ENCODE measurements at regions not wholly inside any gene's neighbourhood (a gene's known extent, or its start where the extent isn't known, plus 50 kb on each side); places are given as distances from the start of the nearest gene placed in this dataset.

DNA sequence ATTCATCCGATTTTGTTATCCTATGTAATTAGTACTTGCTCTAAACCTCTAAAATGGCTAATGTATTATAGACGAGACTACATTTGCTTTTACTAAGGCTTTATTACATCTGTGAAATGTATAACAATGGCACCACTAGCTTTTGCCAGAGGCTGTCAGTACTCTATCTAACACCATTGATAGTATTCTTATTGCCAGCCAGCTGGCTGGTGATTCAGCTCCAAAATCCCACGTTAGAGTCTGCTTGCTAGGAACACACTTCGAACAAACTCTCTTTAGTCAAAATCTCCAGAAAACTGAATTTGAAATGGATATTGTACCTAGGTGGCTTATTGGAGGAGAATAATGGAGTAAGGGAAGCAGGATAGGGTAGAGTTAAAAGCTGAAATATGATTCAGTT, 839.2 kb downstream of the SLC6A15 start:
- Histone ChIP-seq H3K27me3 (no peaks in the 10 kb centered on the region), H3K36me3 (no peaks in the 10 kb centered on the region), H3K4me1 (no peaks in the 10 kb centered on the region), H3K27ac (no peak overlapping the region), H3K4me3 (no peak overlapping the region), H3K9me3 (no peaks in the 10 kb centered on the region)
- WGBS (ENCODE audit: insufficient coverage, low coverage, low lambda C conversion rate, missing lambda C conversion rate), result 44% methylated on average over 4 of the region's 4 CpGs
- ATAC-seq, result no peak
- TF ChIP-seq, protein P1, sequence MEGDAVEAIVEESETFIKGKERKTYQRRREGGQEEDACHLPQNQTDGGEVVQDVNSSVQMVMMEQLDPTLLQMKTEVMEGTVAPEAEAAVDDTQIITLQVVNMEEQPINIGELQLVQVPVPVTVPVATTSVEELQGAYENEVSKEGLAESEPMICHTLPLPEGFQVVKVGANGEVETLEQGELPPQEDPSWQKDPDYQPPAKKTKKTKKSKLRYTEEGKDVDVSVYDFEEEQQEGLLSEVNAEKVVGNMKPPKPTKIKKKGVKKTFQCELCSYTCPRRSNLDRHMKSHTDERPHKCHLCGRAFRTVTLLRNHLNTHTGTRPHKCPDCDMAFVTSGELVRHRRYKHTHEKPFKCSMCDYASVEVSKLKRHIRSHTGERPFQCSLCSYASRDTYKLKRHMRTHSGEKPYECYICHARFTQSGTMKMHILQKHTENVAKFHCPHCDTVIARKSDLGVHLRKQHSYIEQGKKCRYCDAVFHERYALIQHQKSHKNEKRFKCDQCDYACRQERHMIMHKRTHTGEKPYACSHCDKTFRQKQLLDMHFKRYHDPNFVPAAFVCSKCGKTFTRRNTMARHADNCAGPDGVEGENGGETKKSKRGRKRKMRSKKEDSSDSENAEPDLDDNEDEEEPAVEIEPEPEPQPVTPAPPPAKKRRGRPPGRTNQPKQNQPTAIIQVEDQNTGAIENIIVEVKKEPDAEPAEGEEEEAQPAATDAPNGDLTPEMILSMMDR (IDR thresholded peaks at IDR 0.05), result no peak
- TF ChIP-seq POLR2A (IDR thresholded peaks at IDR 0.05), result no peak
- no peak for DNase-seq
- intact Hi-C loops (cut with DNase I), result no loop called here

DNA sequence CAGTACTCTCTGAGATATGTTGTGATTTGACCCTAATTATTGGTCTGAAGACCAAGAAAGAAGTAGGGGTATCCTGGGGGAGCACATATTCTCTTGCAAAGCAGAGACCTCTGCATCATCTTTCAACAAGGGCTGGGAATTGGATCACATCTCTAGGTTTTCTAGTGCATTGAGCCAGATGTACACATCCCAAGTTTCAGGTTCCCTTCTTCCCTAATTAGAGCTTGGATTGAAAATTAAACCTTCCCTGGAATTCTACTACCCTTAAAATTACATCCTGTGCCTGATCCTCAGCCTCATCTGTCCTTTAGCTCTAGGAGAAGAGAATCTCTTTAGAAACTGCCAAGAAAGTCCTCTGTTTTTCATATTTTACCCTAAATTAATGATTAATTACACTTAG, 839.6 kb downstream of the SLC6A15 start:
- no peaks in the 10 kb centered on the region for H3K9me3 ChIP-seq
- DNase-seq (no peak), ATAC-seq (no peak)
- no peaks in the 10 kb centered on the region for H3K4me1 ChIP-seq
- no peaks in the 10 kb centered on the region for H3K36me3 ChIP-seq
- no peak overlapping the region for H3K27ac ChIP-seq
- TF ChIP-seq POLR2A (IDR thresholded peaks at IDR 0.05), result no peak
- TF ChIP-seq, protein P1 (IDR thresholded peaks at IDR 0.05), result no peak
- no peaks in the 10 kb centered on the region for H3K27me3 ChIP-seq
- intact Hi-C loops (cut with DNase I), result no loop called here
- no peak overlapping the region for H3K4me3 ChIP-seq

DNA sequence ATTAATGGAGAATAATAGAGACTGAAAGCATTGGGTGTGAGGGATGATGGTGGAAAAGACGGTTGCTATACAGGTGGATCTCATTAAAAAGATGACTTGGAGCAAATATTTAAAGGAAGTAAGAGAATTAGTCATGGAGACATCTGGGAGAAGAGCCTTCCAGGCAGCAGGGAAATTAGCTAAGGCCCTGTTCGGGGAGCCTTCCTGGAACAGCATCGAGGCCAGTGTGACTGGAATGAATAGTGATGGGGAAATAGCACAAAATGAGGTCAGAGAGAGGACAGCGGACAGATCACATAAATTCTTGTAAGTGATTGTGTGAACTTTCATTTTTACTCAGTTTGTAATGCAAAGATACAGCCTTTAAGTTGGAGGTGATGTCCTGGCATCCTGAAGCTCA, 842.3 kb downstream of the SLC6A15 start:
- intact Hi-C loops (cut with DNase I), result no loop called here
- no peaks in the 10 kb centered on the region for H3K4me1 ChIP-seq
- H3K36me3 ChIP-seq, result no peaks in the 10 kb centered on the region
- H3K27me3 ChIP-seq, result no peaks in the 10 kb centered on the region
- no peaks in the 10 kb centered on the region for H3K9me3 ChIP-seq
- TF ChIP-seq, protein P1 (IDR thresholded peaks at IDR 0.05), result no peak
- TF ChIP-seq POLR2A (IDR thresholded peaks at IDR 0.05), result no peak
- H3K27ac ChIP-seq, result no peak overlapping the region
- DNase-seq (no peak), ATAC-seq (no peak)
- WGBS (ENCODE audit: insufficient coverage, low coverage, low lambda C conversion rate, missing lambda C conversion rate), result 60% methylated on average over 4 of the region's 4 CpGs
- H3K4me3 ChIP-seq, result no peak overlapping the region

DNA sequence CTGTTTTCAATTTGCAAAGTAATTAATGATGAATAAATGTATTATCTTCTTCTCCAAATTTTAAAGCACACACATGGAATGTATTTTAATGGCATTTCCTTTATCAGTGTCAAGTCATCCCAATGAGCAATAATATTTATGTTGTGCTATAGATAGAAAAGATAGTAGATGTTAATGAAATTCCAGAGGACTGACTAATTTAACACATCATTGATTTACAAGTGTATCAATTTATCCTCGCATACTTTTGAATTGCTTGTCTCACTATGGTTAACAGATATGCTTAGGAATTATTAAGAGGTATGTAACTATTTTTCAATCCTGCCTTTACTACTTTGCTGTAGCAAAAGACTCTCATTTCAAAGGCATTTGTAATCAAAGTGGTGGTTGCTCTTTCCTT, 842.9 kb downstream of the SLC6A15 start:
- 77% methylated on average over 1 of the region's 1 CpG for WGBS (ENCODE audit: insufficient coverage, low coverage, low lambda C conversion rate, missing lambda C conversion rate)
- intact Hi-C loops (cut with DNase I), result no loop called here
- no peaks in the 10 kb centered on the region for H3K4me1 ChIP-seq
- DNase-seq (no peak), ATAC-seq (no peak)
- TF ChIP-seq POLR2A (IDR thresholded peaks at IDR 0.05), result no peak
- TF ChIP-seq, protein P1 (IDR thresholded peaks at IDR 0.05), result no peak
- no peaks in the 10 kb centered on the region for H3K27me3 ChIP-seq
- H3K4me3 ChIP-seq, result no peak overlapping the region
- H3K9me3 ChIP-seq, result no peaks in the 10 kb centered on the region
- no peak overlapping the region for H3K27ac ChIP-seq
- no peaks in the 10 kb centered on the region for H3K36me3 ChIP-seq

DNA sequence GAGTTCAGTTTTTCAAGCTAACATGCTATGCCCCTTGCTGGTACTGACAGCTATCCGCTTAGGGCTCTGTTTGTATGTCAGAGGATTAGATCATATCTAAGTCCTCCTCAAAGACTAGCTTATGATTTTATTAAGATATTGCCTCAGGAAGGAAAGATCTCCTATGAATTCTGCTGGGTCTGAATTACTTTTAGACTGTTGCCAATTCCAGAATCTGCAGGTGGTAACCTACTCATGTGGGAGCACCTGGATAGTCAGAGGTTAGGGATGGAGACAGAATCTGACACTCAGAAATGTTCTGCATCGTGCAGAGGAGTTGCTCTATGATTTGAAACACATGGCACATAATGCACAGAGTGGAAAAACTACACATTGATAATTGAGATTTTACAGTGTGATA, 843.4 kb downstream of the SLC6A15 start:
- 30% methylated on average over 2 of the region's 2 CpGs for WGBS (ENCODE audit: insufficient coverage, low coverage, low lambda C conversion rate, missing lambda C conversion rate)
- H3K27ac ChIP-seq, result no peak overlapping the region
- ATAC-seq, result no peak
- no peaks in the 10 kb centered on the region for H3K4me1 ChIP-seq
- no peak for TF ChIP-seq POLR2A (IDR thresholded peaks at IDR 0.05)
- H3K9me3 ChIP-seq, result no peaks in the 10 kb centered on the region
- no peak overlapping the region for H3K4me3 ChIP-seq
- intact Hi-C loops (cut with DNase I), result no loop called here
- no peaks in the 10 kb centered on the region for H3K27me3 ChIP-seq
- DNase-seq, result no peak
- H3K36me3 ChIP-seq, result no peaks in the 10 kb centered on the region

Measured in right lobe of liver (tissue), 6 donors.